IPS-NIHi11 (cell line): ENCODE measurements at regions not wholly inside any gene's neighbourhood (a gene's known extent, or its start where the extent isn't known, plus 50 kb on each side); places are given as distances from the start of the nearest gene placed in this dataset.

Source experiments
- DNase-seq: peaks from one replicate; pipeline ENCODE4 v3.0.0; 2012; ENCODE audit warnings: mixed read lengths, low spot score

DNA sequence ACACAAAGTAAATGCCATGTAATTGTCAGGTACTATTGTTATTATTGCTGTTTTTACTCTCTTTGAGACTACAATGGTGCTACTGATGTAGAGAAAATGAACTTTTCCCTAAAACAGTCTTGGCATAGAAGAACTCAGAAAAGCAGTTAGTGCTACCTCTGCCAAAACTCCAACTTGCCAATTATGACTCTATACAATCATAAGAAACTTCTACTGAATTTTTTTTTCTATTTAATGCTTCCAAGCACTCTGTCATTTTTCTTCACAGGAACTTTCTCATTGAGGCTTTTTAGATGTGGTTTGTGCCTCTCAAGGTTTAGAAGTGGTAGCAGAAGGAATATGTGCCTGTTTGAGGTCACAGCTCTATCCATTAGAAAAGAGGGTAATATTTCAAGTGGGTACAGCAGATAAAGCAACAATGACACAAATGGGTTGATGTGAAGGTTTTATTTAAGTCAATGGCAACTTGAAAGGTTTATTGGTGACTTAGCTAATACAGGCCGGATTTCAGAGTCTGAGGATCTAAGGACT lies 64.0 kb upstream of the FERD3L start:
- DNase-seq: no peak

DNA sequence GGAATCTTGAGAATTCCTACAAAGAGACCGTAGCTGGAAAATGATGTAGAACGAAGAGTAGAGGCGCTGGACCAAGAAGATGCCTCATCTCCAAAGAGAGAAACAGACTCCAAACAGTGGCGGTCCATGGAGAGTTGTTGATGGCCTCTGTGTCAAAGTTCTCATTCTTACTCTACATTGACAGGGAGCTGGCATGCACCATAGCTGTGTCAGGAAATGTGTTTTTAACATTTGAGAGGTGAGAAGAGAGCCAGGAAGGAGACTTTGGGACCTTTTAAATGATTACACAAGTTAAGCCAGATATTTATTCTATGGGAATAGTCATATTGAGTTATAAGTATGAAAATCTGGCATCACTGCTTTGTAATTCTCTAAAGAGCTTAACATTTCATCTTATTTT lies 61.5 kb upstream of the FERD3L start:
- no peak for DNase-seq

GRCh38 chr7:19203686-19204085 lies 58.5 kb upstream of the FERD3L start:
- no peak for DNase-seq

- DNase-seq: no peak
Measured at GRCh38 chr7:19202599-19202998, 57.4 kb upstream of the FERD3L start.
